Heart left ventricle (tissue), 13 donors: ENCODE measurements at regions not wholly inside any gene's neighbourhood (a gene's known extent, or its start where the extent isn't known, plus 50 kb on each side); places are given as distances from the start of the nearest gene placed in this dataset.

ENCODE experiments used
- POLR2A ChIP-seq, 2 donors: fragments of 450-650 bp; IDR thresholded peaks; one replicate each; pipeline ENCODE4 v1.6.1; 2017; ENCODE audit warnings: antibody characterized with exemption in 2 of 2, mild to moderate bottlenecking in 2 of 2, moderate library complexity in 2 of 2
- TF ChIP-seq, protein P1 (sequence below), 12 donors: fragments of 200-600 bp; sonication (generic) in 4 of 12; IDR thresholded peaks; one replicate each; pipeline versions ENCODE4 v1.5.0 to v1.8.0; 2018 to 2022; ENCODE audit warnings: antibody characterized with exemption in 12 of 12, mild to moderate bottlenecking in 5 of 12
- donor health status: ischemic (EF 13 %, LVEDD 7.1; RV severe dilation, severe dysfunction).
- donor health status: DM: no; HTN: yes; CAD: no.
- donor health status: DM: no; HTN: no; CAD: no.
- donor health status: ischemic (EF 25% LVEDD 6.9; RV normal size, moderate dysfunction).
- donor health status: ischemic (EF 25% LVEDD 5.7; RV mildly dilated, moderate dysfunction).
- donor health status: ischemic (EF 35%, LVEDD 5.7; RV mildly dilated, moderate dysfunction).
- donor health status: nonischemic (EF 11% LVEDD 7.7; RV severe dilation, severe dysfunction).
- donor health status: DM: yes; HTN: yes; CAD: no.
- donor health status: PGD.
- donor health status: ischemic (EF 29% LVEDD 5.4; RV normal size, mild dysfunction).
- donor health status: nonischemic (EF 23%, LVEDD 6.1; RV moderate dilation, normal function).

DNA sequence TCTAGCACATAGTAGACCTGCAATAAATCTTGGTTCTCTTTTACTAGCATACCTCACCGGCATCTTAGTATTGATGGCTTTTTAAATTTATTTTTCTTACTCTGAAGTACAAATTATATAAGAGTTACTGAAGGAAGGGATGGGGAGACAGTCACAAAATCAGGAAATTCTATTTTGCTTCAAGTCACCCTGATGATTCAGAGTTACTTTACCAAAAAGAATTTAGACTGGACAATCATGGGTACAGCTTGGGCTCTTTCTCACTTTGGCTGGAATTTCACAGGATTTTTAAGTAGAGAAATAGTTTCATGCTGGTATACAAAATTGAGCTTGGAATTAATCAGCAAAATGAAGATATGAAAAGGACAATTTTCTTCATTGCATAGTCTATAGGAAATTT is 919.2 kb downstream of the METTL15 start:
- TF ChIP-seq POLR2A (IDR thresholded peaks at IDR 0.05) = no peak
- TF ChIP-seq, protein P1, sequence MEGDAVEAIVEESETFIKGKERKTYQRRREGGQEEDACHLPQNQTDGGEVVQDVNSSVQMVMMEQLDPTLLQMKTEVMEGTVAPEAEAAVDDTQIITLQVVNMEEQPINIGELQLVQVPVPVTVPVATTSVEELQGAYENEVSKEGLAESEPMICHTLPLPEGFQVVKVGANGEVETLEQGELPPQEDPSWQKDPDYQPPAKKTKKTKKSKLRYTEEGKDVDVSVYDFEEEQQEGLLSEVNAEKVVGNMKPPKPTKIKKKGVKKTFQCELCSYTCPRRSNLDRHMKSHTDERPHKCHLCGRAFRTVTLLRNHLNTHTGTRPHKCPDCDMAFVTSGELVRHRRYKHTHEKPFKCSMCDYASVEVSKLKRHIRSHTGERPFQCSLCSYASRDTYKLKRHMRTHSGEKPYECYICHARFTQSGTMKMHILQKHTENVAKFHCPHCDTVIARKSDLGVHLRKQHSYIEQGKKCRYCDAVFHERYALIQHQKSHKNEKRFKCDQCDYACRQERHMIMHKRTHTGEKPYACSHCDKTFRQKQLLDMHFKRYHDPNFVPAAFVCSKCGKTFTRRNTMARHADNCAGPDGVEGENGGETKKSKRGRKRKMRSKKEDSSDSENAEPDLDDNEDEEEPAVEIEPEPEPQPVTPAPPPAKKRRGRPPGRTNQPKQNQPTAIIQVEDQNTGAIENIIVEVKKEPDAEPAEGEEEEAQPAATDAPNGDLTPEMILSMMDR (IDR thresholded peaks at IDR 0.05) = no peak
